ENCODE measurements at regions not wholly inside any gene's neighbourhood (a gene's known extent, or its start where the extent isn't known, plus 50 kb on each side); places are given as distances from the start of the nearest gene placed in this dataset.
A peak's percentile ranks its signal among the peaks of the same experiment; 100 is the strongest.
"Not testable (repeated sequence)": the region's sequence is repeated elsewhere in the genome, so short reads cannot be mapped to it uniquely, and the experiment has no call there.

- Histone ChIP-seq H3K9ac (ENCODE audit: insufficient read depth, low read length) (no peak overlapping the region), H3K36me3 (ENCODE audit: control insufficient read depth, insufficient read depth, low read length) (no peaks in the 10 kb centered on the region), H3K27me3 (ENCODE audit: control insufficient read depth, insufficient read depth, low read length) (peaks cover 7% of the 10 kb centered on the region), H3K79me2 (ENCODE audit: control insufficient read depth, insufficient read depth, low read length) (no peaks in the 10 kb centered on the region), H3K4me1 (ENCODE audit: control insufficient read depth, extremely low read depth, insufficient read depth, low read length) (no peaks in the 10 kb centered on the region), H3K9me3 (ENCODE audit: control insufficient read depth, insufficient read depth, low read depth, low read length) (no peaks in the 10 kb centered on the region), H3K4me3 (replicated peaks in 1 of 4; ENCODE audit: control extremely low read depth in 1 of 4, insufficient read depth in 1 of 4, low read depth in 3 of 4, low read length in 4 of 4) (no peak overlapping the region), H3K4me2 (ENCODE audit: extremely low read depth, insufficient read depth, low read length) (no peak overlapping the region), H2AFZ (ENCODE audit: low read length) (no peak overlapping the region), H3K27ac (ENCODE audit: insufficient read depth, low read length) (no peak overlapping the region), H4K20me1 (ENCODE audit: control insufficient read depth, extremely low read depth, insufficient read depth, low read length) (no peaks in the 10 kb centered on the region)
- TF ChIP-seq EZH2 (IDR thresholded peaks at IDR 0.05; ENCODE audit: low read length, missing control alignments): no peak
- TF ChIP-seq, protein P1, sequence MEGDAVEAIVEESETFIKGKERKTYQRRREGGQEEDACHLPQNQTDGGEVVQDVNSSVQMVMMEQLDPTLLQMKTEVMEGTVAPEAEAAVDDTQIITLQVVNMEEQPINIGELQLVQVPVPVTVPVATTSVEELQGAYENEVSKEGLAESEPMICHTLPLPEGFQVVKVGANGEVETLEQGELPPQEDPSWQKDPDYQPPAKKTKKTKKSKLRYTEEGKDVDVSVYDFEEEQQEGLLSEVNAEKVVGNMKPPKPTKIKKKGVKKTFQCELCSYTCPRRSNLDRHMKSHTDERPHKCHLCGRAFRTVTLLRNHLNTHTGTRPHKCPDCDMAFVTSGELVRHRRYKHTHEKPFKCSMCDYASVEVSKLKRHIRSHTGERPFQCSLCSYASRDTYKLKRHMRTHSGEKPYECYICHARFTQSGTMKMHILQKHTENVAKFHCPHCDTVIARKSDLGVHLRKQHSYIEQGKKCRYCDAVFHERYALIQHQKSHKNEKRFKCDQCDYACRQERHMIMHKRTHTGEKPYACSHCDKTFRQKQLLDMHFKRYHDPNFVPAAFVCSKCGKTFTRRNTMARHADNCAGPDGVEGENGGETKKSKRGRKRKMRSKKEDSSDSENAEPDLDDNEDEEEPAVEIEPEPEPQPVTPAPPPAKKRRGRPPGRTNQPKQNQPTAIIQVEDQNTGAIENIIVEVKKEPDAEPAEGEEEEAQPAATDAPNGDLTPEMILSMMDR (conservative IDR thresholded peaks at IDR 0.05 in 1 of 2, IDR thresholded peaks at IDR 0.05 in 1 of 2; ENCODE audit: low read depth in 1 of 2, low read length in 2 of 2): no peak
- peak; percentile 22 to 45 for DNase-seq (ENCODE audit: low read depth in 2 of 2)
Observed at GRCh38 chr1:224828691-224829090, 100.8 kb upstream of the DNAH14 start.

- Histone ChIP-seq H3K79me2 (ENCODE audit: control insufficient read depth, insufficient read depth, low read length) (no peaks in the 10 kb centered on the region), H3K9me3 (ENCODE audit: control insufficient read depth, insufficient read depth, low read depth, low read length) (no peaks in the 10 kb centered on the region), H3K4me1 (ENCODE audit: control insufficient read depth, extremely low read depth, insufficient read depth, low read length) (no peaks in the 10 kb centered on the region), H3K4me3 (replicated peaks in 1 of 4; ENCODE audit: control extremely low read depth in 1 of 4, insufficient read depth in 1 of 4, low read depth in 3 of 4, low read length in 4 of 4) (no peak overlapping the region), H2AFZ (ENCODE audit: low read length) (no peak overlapping the region), H3K27ac (ENCODE audit: insufficient read depth, low read length) (no peak overlapping the region), H3K36me3 (ENCODE audit: control insufficient read depth, insufficient read depth, low read length) (no peaks in the 10 kb centered on the region), H4K20me1 (ENCODE audit: control insufficient read depth, extremely low read depth, insufficient read depth, low read length) (no peaks in the 10 kb centered on the region), H3K4me2 (ENCODE audit: extremely low read depth, insufficient read depth, low read length) (no peak overlapping the region), H3K27me3 (ENCODE audit: control insufficient read depth, insufficient read depth, low read length) (peaks cover 7% of the 10 kb centered on the region), H3K9ac (ENCODE audit: insufficient read depth, low read length) (no peak overlapping the region)
- TF ChIP-seq EZH2 (IDR thresholded peaks at IDR 0.05; ENCODE audit: low read length, missing control alignments): no peak
- TF ChIP-seq, protein P1 (conservative IDR thresholded peaks at IDR 0.05 in 1 of 2, IDR thresholded peaks at IDR 0.05 in 1 of 2; ENCODE audit: low read depth in 1 of 2, low read length in 2 of 2): no peak
- peak; percentile 6 to 29 for DNase-seq (ENCODE audit: low read depth in 2 of 2)
Observed at GRCh38 chr1:224831501-224831900, 98.0 kb upstream of the DNAH14 start.

GRCh38 chr1:224839648-224840300, 89.7 kb upstream of the DNAH14 start:
- not testable (repeated sequence) for H2AFZ ChIP-seq (ENCODE audit: low read length); H3K9me3 ChIP-seq (ENCODE audit: control insufficient read depth, insufficient read depth, low read depth, low read length); H3K9ac ChIP-seq (ENCODE audit: insufficient read depth, low read length); H3K27ac ChIP-seq (ENCODE audit: insufficient read depth, low read length); H3K4me2 ChIP-seq (ENCODE audit: extremely low read depth, insufficient read depth, low read length); H3K4me3 ChIP-seq (replicated peaks in 1 of 4; ENCODE audit: control extremely low read depth in 1 of 4, insufficient read depth in 1 of 4, low read depth in 3 of 4, low read length in 4 of 4); H3K36me3 ChIP-seq (ENCODE audit: control insufficient read depth, insufficient read depth, low read length); H4K20me1 ChIP-seq (ENCODE audit: control insufficient read depth, extremely low read depth, insufficient read depth, low read length); DNase-seq (ENCODE audit: low read depth in 2 of 2); H3K79me2 ChIP-seq (ENCODE audit: control insufficient read depth, insufficient read depth, low read length); H3K4me1 ChIP-seq (ENCODE audit: control insufficient read depth, extremely low read depth, insufficient read depth, low read length); H3K27me3 ChIP-seq (ENCODE audit: control insufficient read depth, insufficient read depth, low read length)

GRCh38 chr1:224841803-224842202, 87.7 kb upstream of the DNAH14 start:
- not testable (repeated sequence) for H3K4me2 ChIP-seq (ENCODE audit: extremely low read depth, insufficient read depth, low read length); H3K36me3 ChIP-seq (ENCODE audit: control insufficient read depth, insufficient read depth, low read length); H3K9me3 ChIP-seq (ENCODE audit: control insufficient read depth, insufficient read depth, low read depth, low read length); H3K79me2 ChIP-seq (ENCODE audit: control insufficient read depth, insufficient read depth, low read length); H3K9ac ChIP-seq (ENCODE audit: insufficient read depth, low read length); H3K4me3 ChIP-seq (replicated peaks in 1 of 4; ENCODE audit: control extremely low read depth in 1 of 4, insufficient read depth in 1 of 4, low read depth in 3 of 4, low read length in 4 of 4); DNase-seq (ENCODE audit: low read depth in 2 of 2); H3K4me1 ChIP-seq (ENCODE audit: control insufficient read depth, extremely low read depth, insufficient read depth, low read length); H3K27me3 ChIP-seq (ENCODE audit: control insufficient read depth, insufficient read depth, low read length); H3K27ac ChIP-seq (ENCODE audit: insufficient read depth, low read length); H2AFZ ChIP-seq (ENCODE audit: low read length); H4K20me1 ChIP-seq (ENCODE audit: control insufficient read depth, extremely low read depth, insufficient read depth, low read length)

All from fibroblast of lung (primary cell).